ENCODE measurements at regions not wholly inside any gene's neighbourhood (a gene's known extent, or its start where the extent isn't known, plus 50 kb on each side); places are given as distances from the start of the nearest gene placed in this dataset.

- TF ChIP-seq REST (IDR thresholded peaks at IDR 0.05; ENCODE audit: insufficient read depth in 1 of 2, low read depth in 2 of 2, low read length in 2 of 2) (no peak), SIN3A (IDR thresholded peaks at IDR 0.05; ENCODE audit: borderline replicate concordance, insufficient read depth, low read length) (no peak), POLR2AphosphoS5 (IDR thresholded peaks at IDR 0.05; ENCODE audit: low read depth, low read length) (no peak), FOXP2 (optimal IDR thresholded peaks at IDR 0.05; ENCODE audit: borderline replicate concordance, extremely low read depth, extremely low read length, insufficient read depth) (no peak), TAF1 (IDR thresholded peaks at IDR 0.05; ENCODE audit: borderline replicate concordance, insufficient read depth, low read length) (no peak)
Measured at GRCh38 chr1:58966103-58966916, 182.5 kb upstream of the JUN start.

- TF ChIP-seq SIN3A (IDR thresholded peaks at IDR 0.05; ENCODE audit: borderline replicate concordance, insufficient read depth, low read length) (no peak), TAF1 (IDR thresholded peaks at IDR 0.05; ENCODE audit: borderline replicate concordance, insufficient read depth, low read length) (no peak), REST (IDR thresholded peaks at IDR 0.05; ENCODE audit: insufficient read depth in 1 of 2, low read depth in 2 of 2, low read length in 2 of 2) (no peak), FOXP2 (optimal IDR thresholded peaks at IDR 0.05; ENCODE audit: borderline replicate concordance, extremely low read depth, extremely low read length, insufficient read depth) (no peak), POLR2AphosphoS5 (IDR thresholded peaks at IDR 0.05; ENCODE audit: low read depth, low read length) (no peak)
Measured at GRCh38 chr1:58966917-58967740, 183.3 kb upstream of the JUN start.

- no peak for TF ChIP-seq FOXP2 (optimal IDR thresholded peaks at IDR 0.05; ENCODE audit: borderline replicate concordance, extremely low read depth, extremely low read length, insufficient read depth)
- no peak for TF ChIP-seq SIN3A (IDR thresholded peaks at IDR 0.05; ENCODE audit: borderline replicate concordance, insufficient read depth, low read length)
- TF ChIP-seq POLR2AphosphoS5 (IDR thresholded peaks at IDR 0.05; ENCODE audit: low read depth, low read length), result no peak
- no peak for TF ChIP-seq TAF1 (IDR thresholded peaks at IDR 0.05; ENCODE audit: borderline replicate concordance, insufficient read depth, low read length)
Measured at GRCh38 chr1:58968360-58968952, 184.6 kb upstream of the JUN start.

- TF ChIP-seq FOXP2 (optimal IDR thresholded peaks at IDR 0.05; ENCODE audit: borderline replicate concordance, extremely low read depth, extremely low read length, insufficient read depth) (no peak), TAF1 (IDR thresholded peaks at IDR 0.05; ENCODE audit: borderline replicate concordance, insufficient read depth, low read length) (no peak), SIN3A (IDR thresholded peaks at IDR 0.05; ENCODE audit: borderline replicate concordance, insufficient read depth, low read length) (no peak), POLR2AphosphoS5 (IDR thresholded peaks at IDR 0.05; ENCODE audit: low read depth, low read length) (no peak), REST (IDR thresholded peaks at IDR 0.05; ENCODE audit: insufficient read depth in 1 of 2, low read depth in 2 of 2, low read length in 2 of 2) (no peak)
Measured at GRCh38 chr1:58971629-58972140, 187.8 kb upstream of the JUN start.

- TF ChIP-seq SIN3A (IDR thresholded peaks at IDR 0.05; ENCODE audit: borderline replicate concordance, insufficient read depth, low read length) (no peak), FOXP2 (optimal IDR thresholded peaks at IDR 0.05; ENCODE audit: borderline replicate concordance, extremely low read depth, extremely low read length, insufficient read depth) (no peak), REST (IDR thresholded peaks at IDR 0.05; ENCODE audit: insufficient read depth in 1 of 2, low read depth in 2 of 2, low read length in 2 of 2) (no peak), TAF1 (IDR thresholded peaks at IDR 0.05; ENCODE audit: borderline replicate concordance, insufficient read depth, low read length) (no peak), POLR2AphosphoS5 (IDR thresholded peaks at IDR 0.05; ENCODE audit: low read depth, low read length) (no peak)
Measured at GRCh38 chr1:58975888-58976287, 192.0 kb upstream of the JUN start.

Data from PFSK-1 (cell line).